Activated T-cell treated with anti-CD3 and anti-CD28 coated beads, Interleukin-2, amount 50 U/mL, for 4 hours (primary cell): ENCODE measurements at regions not wholly inside any gene's neighbourhood (a gene's known extent, or its start where the extent isn't known, plus 50 kb on each side); places are given as distances from the start of the nearest gene placed in this dataset.

ENCODE experiments used
- ATAC-seq, 2 donors: fragments of 200-7000 bp; cut with Tn5 transposase; one replicate each; pipeline ENCODE4 v1.10.0; 2021
- DNase-seq: peaks from one replicate; pipeline ENCODE4 v3.0.0-alpha.2; 2020
- H3K27me3 Mint-ChIP-seq: one replicate; pipeline ENCODE4 v1.8.0; 2021; ENCODE audit warnings: low read depth, mixed read lengths
- H3K36me3 Mint-ChIP-seq: one replicate; pipeline ENCODE4 v1.8.0; 2022; ENCODE audit warnings: mixed read lengths; ENCODE audit not compliant: insufficient read depth
- H3K4me1 Mint-ChIP-seq: one replicate; pipeline ENCODE4 v1.8.0; 2021; ENCODE audit warnings: low read depth, mixed read lengths
- H3K4me3 Mint-ChIP-seq: one replicate; pipeline ENCODE4 v1.8.0; 2021; ENCODE audit warnings: mild to moderate bottlenecking, moderate library complexity, mixed read lengths
- H3K9me3 Mint-ChIP-seq: one replicate; pipeline ENCODE4 v1.8.0; 2021; ENCODE audit warnings: mixed read lengths

- no peak for DNase-seq
- Mint-ChIP-seq H3K36me3 (no peaks in the 10 kb centered on the region), H3K9me3 (no peaks in the 10 kb centered on the region), H3K27me3 (no peaks in the 10 kb centered on the region), H3K4me1 (no peaks in the 10 kb centered on the region), H3K4me3 (no peak overlapping the region)
- no peak for ATAC-seq
Measured at GRCh38 chr9:86513429-86513828, 159.2 kb upstream of the TUT7 start.

DNA sequence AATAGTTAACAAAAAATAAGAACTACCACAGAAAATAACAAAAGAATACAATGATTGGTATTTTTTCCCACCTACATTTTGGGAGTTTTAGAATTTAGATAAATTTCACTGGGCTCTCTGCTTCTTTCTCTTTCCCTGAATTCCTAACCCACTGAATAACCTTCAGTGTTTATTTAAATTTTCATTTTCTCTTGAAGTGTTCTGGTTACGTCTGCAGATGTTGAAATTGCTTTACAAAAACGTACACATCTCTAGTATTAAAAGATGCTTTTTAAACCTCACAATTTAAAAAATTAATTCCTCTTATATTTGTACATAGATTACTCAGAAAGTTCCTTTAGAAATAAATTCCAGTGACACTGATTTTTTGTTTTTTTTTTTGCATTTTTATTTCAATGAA, 158.7 kb upstream of the TUT7 start:
- ATAC-seq (no peak), DNase-seq (no peak)
- no peaks in the 10 kb centered on the region for H3K9me3 Mint-ChIP-seq
- no peaks in the 10 kb centered on the region for H3K4me1 Mint-ChIP-seq
- no peak overlapping the region for H3K4me3 Mint-ChIP-seq
- H3K27me3 Mint-ChIP-seq = no peaks in the 10 kb centered on the region
- H3K36me3 Mint-ChIP-seq = no peaks in the 10 kb centered on the region

DNA sequence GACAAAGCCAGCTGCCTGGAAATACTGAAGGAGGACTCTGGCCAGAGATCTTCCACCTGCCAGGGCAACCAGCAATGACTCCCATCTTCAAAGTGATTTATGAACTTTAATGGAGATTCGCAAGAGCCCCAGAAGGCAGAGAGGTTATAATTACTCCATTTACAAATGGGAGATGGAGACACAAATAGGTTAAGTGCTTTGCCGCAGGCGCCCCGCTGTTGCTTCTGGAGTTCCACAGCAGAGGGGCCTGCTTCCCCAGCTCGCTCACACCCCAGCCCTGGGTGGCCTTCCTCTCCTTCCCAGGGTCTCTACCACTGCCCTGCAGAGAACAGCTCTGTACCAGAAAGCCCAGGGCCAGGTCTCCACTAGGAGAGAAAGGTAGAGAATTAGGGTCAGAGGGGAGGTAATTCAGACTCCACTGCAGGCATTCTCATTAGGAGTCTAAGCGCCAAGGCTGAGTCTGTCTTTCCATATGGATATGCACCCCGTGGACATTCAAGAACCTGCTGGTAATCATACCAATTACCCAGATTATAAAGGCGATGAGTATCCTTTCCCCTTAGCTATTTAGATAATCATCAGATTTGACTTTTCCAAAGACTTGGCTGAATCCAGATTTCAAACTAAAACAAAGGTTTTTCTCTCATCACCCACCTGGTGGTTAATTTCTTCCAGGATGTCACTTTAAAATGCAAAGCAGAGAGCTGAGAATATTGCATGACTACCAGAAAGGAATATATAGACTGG, 157.6 kb upstream of the TUT7 start:
- Mint-ChIP-seq H3K36me3 (no peaks in the 10 kb centered on the region), H3K9me3 (no peaks in the 10 kb centered on the region), H3K27me3 (peaks cover 2% of the 10 kb centered on the region), H3K4me3 (no peak overlapping the region), H3K4me1 (no peaks in the 10 kb centered on the region)
- DNase-seq (no peak), ATAC-seq (no peak)

DNA sequence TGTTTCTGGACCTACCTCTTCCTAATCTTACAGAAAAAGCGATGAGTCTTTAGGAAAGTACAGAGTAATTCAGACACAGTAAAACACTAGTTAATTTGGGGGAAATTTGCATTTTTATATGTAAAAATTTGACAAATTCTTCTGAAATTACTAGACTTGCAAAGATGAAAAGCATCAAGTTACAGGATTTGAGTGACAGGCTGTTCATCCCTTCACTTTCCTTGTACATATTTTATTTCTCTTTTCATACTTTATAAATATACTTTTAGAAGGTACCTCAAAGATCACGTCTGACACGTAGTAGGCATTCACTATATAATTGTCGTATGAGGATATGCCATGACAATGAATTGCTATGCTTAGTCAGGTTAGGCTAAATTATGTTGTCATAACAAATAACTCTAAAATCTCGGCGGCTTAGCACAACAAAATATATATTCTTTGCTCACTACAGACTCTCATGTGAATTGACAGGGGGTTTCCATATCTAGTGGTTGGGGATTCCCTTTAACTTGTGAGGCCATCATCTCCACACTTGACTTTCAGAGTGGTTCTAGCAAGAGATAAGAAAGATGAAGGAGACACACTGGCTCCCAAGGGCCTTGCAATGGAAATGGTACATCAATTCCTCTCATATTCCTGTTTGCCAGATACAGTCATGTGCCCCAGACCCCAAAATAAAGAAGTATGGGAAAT, 154.1 kb upstream of the TUT7 start:
- Mint-ChIP-seq H3K27me3 (peaks cover 12% of the 10 kb centered on the region), H3K9me3 (no peaks in the 10 kb centered on the region), H3K36me3 (no peaks in the 10 kb centered on the region), H3K4me3 (no peak overlapping the region), H3K4me1 (no peaks in the 10 kb centered on the region)
- ATAC-seq = no peak
- DNase-seq = no peak

DNA sequence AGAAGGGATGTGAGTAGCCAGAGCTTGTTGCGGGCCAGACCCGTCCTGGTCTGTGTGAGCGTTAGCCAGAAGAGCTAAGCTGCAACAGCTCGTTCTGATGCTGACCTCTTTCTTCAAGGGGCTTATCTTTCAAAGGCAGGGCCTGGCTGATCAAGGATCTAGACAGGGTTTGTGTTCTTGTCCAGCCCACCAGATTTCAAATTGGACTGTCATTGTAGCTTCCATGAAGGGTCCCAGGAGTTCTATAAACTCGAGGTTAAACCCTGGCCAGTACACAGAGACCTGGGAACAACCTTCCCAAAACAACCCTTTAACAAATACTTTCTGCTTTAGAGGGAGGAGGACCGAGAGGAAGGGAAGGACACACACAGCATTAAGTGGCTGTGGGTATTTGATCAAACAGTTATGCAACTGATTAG, 153.0 kb upstream of the TUT7 start:
- Mint-ChIP-seq H3K27me3 (peaks cover 12% of the 10 kb centered on the region), H3K4me3 (no peak overlapping the region), H3K4me1 (no peaks in the 10 kb centered on the region), H3K9me3 (peaks cover 3% of the 10 kb centered on the region), H3K36me3 (no peaks in the 10 kb centered on the region)
- ATAC-seq (no peak), DNase-seq (no peak)

GRCh38 chr9:86503942-86504341, 149.7 kb upstream of the TUT7 start:
- Mint-ChIP-seq H3K4me1 (no peaks in the 10 kb centered on the region), H3K36me3 (no peaks in the 10 kb centered on the region), H3K4me3 (no peak overlapping the region), H3K27me3 (peaks cover 24% of the 10 kb centered on the region), H3K9me3 (peaks cover 3% of the 10 kb centered on the region)
- ATAC-seq = no peak
- DNase-seq = no peak

GRCh38 chr9:86503314-86503713, 149.1 kb upstream of the TUT7 start:
- H3K4me1 Mint-ChIP-seq = no peaks in the 10 kb centered on the region
- H3K27me3 Mint-ChIP-seq = peaks cover 24% of the 10 kb centered on the region
- ATAC-seq = no peak
- no peak for DNase-seq
- H3K36me3 Mint-ChIP-seq = no peaks in the 10 kb centered on the region
- peaks cover 3% of the 10 kb centered on the region for H3K9me3 Mint-ChIP-seq
- H3K4me3 Mint-ChIP-seq = no peak overlapping the region

DNA sequence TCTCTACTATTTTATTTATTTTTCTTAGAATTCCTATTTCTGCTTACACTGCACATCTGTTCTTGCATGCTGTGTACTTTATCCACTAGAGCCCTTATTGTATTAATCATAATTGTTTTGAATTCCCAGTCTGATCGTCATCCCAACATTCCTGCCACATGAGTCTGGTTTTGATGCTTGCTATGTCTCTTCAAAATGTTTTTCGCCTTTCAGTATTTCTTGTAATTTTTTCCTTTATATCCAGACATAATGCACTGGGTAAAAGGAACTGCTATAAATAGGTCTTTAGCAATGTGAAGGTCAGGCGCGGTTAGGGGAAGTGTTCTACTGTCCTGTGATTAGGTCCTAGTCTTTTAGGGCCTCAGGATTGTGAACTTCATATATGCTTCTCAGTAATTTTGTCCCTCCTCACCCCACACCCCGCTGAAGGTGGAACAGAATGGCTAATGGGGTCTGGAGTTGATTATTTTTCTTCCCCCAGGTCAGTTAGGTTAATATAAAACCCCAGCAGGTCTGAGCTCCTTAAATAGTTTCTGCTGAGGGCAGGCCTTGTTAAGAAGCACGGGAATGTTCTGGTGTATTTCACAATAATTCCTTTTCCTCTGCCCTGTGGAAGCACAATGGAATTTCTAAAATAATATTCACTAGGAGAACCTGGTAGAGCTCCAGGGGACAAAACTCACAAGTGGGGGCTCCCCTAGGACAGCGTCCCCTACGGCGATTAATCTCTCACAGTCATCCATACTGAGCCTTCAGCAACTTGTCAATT, 146.6 kb upstream of the TUT7 start:
- DNase-seq = no peak
- ATAC-seq = no peak

DNA sequence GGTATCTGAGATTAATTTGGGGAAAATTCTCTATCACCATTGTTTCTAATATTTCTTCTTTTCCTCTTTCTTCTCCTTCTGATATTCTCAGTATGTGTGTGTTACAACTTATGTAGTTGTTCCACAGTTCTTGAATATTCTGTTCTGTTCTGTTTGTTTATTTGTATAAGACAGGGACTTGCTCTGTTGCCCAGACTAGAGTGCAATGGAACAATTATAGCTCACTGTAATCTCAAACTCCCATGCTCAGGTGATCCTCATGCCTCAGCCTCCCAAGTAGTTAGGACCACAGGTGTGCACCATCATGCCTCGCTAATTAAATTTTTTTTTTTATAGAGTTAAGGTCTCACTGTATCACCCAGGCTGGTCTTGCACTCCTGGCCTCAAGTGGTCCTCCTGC, 145.8 kb upstream of the TUT7 start:
- Mint-ChIP-seq H3K27me3 (peaks cover 21% of the 10 kb centered on the region), H3K9me3 (peaks cover 3% of the 10 kb centered on the region), H3K36me3 (no peaks in the 10 kb centered on the region), H3K4me1 (no peaks in the 10 kb centered on the region), H3K4me3 (no peak overlapping the region)
- DNase-seq = no peak
- ATAC-seq = no peak

More for the DNA sequence above, 146.6 kb upstream of the TUT7 start:
- Mint-ChIP-seq H3K9me3 (peaks cover 3% of the 10 kb centered on the region), H3K36me3 (no peaks in the 10 kb centered on the region), H3K4me1 (no peaks in the 10 kb centered on the region), H3K4me3 (no peak overlapping the region), H3K27me3 (peaks cover 20% of the 10 kb centered on the region)

GRCh38 chr9:86494644-86495111, 140.5 kb upstream of the TUT7 start:
- no peak for DNase-seq
- no peaks in the 10 kb centered on the region for H3K4me1 Mint-ChIP-seq
- H3K36me3 Mint-ChIP-seq = no peaks in the 10 kb centered on the region
- H3K4me3 Mint-ChIP-seq = no peak overlapping the region
- ATAC-seq = no peak
- peaks cover 9% of the 10 kb centered on the region for H3K27me3 Mint-ChIP-seq
- H3K9me3 Mint-ChIP-seq = no peaks in the 10 kb centered on the region

DNA sequence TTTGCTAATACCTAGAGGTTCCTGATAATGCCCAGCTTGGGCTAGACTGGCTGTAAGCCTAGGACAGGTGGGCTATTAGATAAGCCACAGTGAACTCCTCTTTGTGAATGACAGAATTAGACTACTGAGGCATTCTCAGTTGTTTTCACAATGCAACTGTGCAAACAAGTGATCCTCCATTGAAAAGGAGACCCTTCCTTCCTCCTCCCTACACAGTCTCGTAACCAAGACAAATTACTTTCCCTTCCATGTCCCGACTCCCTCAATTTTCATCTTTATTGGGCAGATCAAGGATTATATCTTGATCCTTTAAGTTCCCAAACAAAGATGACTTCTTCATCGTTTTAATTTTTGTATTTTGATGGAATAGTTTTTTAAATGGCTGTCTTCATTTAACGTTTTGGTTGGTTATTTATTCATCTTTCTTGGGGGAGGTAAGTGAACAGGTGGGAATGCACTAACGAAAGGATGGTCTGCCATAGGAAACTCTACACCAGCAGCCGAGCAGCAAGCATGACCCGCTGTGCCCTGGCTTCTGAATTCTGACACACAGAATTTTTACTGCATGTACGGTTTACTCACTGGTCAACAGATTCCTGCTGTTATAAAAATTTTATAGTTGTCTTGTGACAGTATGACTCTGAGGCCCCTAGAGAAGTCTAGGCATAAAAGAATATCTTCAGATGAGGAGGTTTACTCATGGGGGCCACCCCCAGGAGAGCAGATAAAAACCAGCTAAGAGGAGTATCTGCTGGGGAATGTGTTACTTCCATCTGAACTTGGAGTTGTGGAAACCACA, 137.5 kb upstream of the TUT7 start:
- Mint-ChIP-seq H3K27me3 (peaks cover 5% of the 10 kb centered on the region), H3K36me3 (no peaks in the 10 kb centered on the region), H3K4me1 (no peaks in the 10 kb centered on the region), H3K9me3 (no peaks in the 10 kb centered on the region), H3K4me3 (no peak overlapping the region)
- no peak for DNase-seq
- ATAC-seq = no peak

DNA sequence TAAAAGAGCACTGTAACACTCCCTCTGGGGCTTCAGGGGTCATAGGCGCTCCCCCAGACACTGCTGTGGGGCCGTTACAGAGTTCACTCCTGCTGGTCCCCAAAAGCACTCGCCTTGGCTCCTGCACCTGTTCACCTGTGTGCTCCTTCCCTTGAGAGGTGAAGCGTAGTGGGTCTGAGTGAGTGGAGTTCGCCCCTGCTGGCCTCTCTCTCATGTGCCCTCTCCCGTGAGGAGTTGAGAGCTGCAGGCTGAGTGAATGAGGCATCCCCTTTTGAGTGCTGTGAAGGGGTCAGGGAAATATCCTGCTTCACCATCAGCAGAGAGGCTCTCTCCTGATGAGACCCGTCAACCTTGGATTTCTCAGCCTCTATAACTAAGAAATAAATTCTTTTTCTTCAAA, 134.6 kb upstream of the TUT7 start:
- Mint-ChIP-seq H3K27me3 (no peaks in the 10 kb centered on the region), H3K36me3 (no peaks in the 10 kb centered on the region), H3K4me3 (no peak overlapping the region), H3K9me3 (no peaks in the 10 kb centered on the region), H3K4me1 (no peaks in the 10 kb centered on the region)
- no peak for DNase-seq
- ATAC-seq = no peak

GRCh38 chr9:86488345-86488744, 134.1 kb upstream of the TUT7 start:
- H3K36me3 Mint-ChIP-seq = no peaks in the 10 kb centered on the region
- no peaks in the 10 kb centered on the region for H3K4me1 Mint-ChIP-seq
- H3K9me3 Mint-ChIP-seq = no peaks in the 10 kb centered on the region
- DNase-seq (no peak), ATAC-seq (no peak)
- no peaks in the 10 kb centered on the region for H3K27me3 Mint-ChIP-seq
- H3K4me3 Mint-ChIP-seq = no peak overlapping the region

DNA sequence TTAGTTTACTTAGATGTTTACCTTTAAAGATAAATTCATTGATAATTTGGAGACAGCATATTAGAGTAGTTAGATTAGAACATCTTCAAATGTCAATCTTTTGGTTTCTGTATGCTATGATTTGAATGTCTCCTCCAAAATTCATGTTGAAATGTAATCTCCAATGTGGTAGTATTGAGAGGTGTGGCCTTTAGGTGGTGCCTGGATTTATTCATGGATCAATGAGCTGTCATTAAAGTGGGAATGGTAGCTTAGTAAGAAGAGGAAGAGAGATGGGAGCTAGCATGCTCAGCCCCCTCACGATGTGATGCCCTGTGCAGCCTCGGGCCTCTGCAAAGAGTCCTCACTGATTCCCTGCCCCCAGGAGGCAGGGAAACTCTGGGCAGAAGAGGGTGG, 133.6 kb upstream of the TUT7 start:
- Mint-ChIP-seq H3K4me1 (no peaks in the 10 kb centered on the region), H3K9me3 (no peaks in the 10 kb centered on the region), H3K36me3 (no peaks in the 10 kb centered on the region), H3K27me3 (no peaks in the 10 kb centered on the region), H3K4me3 (no peak overlapping the region)
- no peak for DNase-seq
- ATAC-seq = no peak
